Retina (tissue), 1 donor: ENCODE measurements at regions not wholly inside any gene's neighbourhood (a gene's known extent, or its start where the extent isn't known, plus 50 kb on each side); places are given as distances from the start of the nearest gene placed in this dataset.
A peak's percentile ranks its signal among the peaks of the same experiment; 100 is the strongest.

Experiments used
- DNase-seq: peaks from one replicate; pipeline ENCODE4 v3.0.0-alpha.2; 2016

DNA sequence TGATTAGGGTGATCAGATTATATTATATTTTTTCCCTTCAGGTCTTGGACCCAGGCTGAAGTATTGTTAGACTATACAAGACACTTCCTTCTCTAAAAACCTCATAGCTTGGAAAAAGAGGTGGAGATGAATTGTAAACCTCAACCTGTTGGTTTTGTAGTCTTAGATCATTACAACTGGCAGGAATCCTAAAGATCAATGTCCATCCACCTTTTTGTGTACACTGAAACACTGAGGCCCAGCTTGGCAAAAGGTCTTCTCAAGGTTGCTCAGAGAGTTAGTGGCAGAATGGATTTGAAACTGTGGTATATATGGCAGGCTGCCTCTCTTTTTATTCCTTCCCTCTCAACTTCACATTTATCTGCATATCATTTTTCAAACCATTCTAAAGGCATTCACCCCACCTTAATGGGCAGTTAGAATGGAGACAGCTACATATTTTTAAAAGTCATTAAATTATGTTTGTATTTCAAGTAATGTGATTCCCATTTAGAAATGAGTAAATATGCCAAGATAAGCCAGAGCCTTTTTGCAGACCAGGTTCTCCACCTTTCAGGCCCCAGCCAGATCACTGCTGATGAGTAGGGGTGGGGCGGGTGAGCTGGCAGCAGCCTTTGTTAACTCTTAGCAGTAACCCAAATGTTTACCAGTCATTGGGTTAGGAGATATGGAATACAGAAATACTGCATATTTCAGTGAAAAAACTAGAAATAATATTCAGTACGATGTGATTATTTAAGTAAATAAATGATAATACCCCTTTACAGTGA lies 243.2 kb upstream of the F9 start:
- no peak for DNase-seq

DNA sequence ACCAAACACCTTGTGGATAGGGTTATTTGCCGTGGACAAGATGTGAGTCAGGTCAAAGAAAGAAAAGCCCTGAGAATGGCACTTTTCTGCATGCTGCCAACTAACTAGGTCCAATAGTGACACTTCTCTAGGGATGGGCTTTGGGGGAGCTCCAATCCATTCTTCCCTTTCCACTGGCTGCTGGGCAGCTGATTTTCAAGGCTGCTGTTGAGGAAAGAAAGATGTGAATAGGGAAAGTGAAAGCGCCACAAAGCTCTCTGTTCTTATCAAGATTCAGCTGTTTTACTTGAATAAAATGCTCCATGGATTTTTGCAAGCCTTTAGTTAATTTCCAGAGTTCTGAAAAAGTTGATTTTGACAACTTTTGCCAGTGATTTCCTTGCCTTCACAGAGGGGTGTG lies 244.2 kb upstream of the F9 start:
- no peak for DNase-seq

- no peak for DNase-seq
Measured at GRCh38 chrX:139267851-139268250, 262.7 kb upstream of the F9 start.

DNA sequence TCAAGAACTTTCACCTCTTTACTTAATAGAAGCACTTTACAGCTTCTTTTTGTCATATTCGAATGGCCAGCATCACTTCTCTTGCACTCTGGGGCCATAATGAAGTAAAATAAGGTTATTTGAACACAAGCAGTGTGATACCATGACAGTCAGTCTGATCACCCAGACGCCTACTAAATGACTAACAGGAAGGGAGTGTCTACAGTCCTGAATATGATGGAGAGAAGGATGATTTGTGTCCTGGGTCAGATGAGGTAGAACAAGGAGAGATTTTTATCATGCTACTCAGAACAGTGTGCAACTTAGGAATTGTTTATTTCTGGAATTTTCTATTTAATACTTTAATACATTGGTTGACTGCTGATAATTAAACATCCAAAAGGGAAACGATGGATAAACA lies 284.2 kb upstream of the F9 start:
- no peak for DNase-seq

DNA sequence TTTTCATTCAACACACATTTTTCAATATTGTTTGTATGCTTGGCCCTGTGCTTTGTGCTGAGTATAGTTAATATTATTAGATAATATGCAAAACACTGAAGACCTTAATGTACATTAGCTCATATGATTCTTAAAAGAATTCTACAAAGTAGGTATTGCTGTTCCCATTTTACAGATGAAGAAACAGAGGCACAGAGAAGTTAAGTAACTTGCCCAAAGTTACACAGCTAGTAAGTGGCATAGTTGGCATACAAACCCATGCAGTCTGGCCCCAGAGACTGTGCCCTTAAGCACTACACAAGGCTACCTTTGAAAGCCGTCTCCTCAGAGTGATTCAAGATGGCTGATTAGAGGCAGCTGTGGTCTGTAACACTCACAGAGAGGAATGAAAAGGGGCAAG lies 293.4 kb upstream of the F9 start:
- DNase-seq = no peak

- DNase-seq = no peak
Measured at GRCh38 chrX:139234898-139235297, 295.6 kb upstream of the F9 start.

- no peak for DNase-seq
Measured at GRCh38 chrX:139224953-139225665, 305.4 kb upstream of the F9 start.

- DNase-seq = no peak
Measured at GRCh38 chrX:139222511-139223200, 307.9 kb upstream of the F9 start.

GRCh38 chrX:139213241-139213709 lies 317.3 kb upstream of the F9 start:
- no peak for DNase-seq

DNA sequence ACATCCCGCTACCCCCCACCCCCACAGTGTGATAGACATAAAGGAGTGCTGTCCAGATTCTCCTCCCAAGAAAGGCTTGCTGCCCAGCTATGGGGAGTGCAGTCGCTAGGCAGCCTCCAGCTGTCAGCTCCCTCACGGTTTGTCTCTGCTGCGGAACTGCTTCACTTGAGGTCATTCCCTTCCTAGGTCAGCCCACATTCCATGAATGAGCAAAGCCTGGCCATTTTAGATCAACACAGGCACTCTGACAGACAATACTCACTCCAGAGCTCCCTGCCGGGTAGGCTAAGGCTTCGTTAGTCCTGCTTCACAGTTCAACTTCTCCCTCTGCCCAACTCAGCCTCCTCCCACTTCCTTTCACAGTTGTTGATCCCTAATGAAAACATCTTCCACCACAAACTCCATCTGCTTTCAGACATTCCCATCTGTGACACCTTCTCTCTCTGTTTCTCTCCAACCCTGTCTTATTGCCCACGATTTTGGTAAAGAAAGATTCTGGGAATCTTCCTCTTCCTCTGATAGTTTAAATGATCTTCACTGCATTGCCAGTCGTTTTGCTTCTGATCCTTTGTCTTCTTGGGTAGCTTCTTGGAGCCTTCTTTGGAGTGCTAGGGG lies 318.9 kb upstream of the F9 start:
- no peak for DNase-seq

DNA sequence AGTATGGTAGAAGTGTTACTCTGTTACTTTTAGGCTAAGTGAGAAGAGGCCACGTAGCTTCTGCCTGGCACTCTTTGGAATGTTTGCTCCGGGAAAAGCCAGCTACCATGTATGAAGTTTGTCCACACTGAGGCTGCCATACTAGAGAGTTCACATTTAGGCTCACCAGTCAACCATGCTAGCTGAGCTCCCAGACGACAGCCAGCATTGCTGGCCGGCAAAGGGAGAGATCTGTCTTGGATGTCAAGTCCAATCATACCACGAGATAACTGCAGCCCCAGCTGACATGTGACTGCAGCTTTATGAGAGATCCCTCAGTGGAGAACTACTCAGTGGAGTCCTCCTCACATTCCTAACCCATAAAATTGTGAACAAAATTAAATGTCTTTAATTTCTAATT lies 321.2 kb upstream of the F9 start:
- DNase-seq = no peak

- DNase-seq = no peak
Measured at GRCh38 chrX:139207655-139208054, 322.9 kb upstream of the F9 start.

DNA sequence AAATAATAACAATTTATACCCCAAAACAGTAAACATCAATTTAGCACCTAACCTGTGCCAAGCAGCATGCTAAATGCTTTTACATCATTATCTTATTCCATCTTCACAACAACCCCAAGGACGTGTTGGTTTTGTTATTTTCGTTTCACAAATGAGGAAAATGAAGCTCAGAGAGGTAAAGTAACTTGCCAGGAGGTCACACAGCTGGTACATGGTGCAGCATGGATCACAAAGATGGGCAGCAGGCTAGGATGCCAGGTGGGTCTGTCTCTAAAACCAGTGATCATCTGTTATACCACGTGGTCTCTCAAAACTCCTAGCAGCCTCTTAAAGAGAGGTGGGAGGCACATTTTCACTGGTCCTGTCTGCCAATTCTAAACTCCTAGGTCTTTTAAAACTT lies 323.6 kb upstream of the F9 start:
- no peak for DNase-seq

DNA sequence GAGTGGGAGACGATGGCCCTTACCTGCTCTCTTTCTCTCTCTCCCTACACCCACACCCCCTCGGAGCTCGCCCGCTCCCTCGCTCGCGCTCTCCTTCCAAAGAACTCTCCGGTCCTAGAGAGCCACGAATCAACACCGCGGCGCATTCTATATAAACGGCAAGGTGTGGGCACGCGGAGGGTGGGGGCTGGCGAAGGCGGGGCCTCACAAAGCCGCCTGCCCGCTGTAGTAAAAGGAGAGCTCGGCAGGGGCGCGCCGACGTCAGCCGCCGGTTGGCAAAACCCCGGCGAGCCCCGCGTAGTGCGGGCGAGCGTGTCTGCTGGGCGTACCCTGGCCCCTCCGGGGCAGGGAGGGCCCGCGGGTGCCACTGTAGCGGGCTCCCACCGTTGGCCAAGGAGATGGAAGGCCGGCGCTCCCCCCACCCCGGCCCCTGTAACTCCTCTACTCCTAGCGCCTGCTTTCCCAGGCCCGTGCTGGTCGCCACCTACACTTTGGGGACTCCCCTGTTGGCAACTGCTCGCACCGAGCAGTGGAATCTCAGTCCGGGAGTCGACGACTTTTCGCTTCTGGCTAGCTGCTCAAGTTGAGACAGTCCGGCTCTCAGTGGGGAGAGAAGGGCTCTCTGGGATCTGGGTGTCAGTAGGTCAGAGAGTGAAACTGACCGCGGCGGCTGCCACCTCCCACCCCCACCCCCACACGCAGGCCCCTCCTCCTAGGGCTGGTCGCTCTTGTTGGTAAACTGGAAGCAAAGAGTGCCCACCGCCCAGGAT lies 325.5 kb upstream of the F9 start:
- DNase-seq = peak; percentile 82

- peak; percentile 75 for DNase-seq
Measured at GRCh38 chrX:139204571-139204897, 326.0 kb upstream of the F9 start.

DNA sequence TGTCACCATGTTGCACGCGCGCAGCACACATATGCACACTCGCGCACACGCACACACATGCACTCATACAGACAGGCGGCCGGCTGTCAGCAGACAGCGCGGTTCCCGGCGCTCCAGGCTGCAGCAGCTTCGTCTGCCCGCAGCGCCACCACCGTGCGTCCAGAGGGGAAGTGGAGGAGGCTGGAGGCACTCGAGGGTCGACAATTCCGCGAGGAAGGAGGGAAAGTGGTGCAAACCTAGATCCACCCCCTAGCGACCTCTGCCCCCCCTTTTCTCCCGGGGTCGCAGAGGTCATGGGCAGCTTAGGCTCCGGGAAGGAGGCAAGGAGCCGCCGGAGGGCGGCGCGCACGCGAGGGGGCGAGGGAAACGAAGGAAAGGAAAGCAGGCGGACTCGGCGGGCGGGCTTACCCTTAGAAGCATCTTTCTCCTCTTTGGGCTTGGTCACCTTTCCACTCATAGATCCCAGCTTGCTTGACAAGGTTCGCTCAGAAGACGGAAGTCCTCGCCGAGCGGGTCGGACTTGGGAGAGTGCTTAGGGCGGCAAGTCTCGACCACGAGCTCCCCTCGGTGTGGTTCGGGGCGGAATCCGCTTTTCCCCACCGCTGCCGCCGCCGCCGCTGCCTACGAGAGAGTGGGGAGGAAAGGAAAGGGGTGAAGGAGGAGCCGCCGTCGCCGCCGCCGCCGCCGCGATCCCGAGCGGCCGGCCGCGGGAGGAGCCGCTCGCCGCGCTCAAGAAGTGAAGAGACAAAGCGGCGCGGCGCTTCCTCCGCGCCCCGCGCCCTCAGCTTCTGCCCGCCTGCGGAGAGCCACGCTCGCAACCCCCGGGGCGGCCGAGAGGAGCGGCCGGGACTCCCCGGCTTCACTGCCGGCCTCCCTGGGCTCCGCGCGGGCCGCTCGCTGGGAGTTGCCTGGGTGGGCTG lies 326.6 kb upstream of the F9 start:
- DNase-seq = peak; percentile 79

- peak; percentile 74 for DNase-seq
Measured at GRCh38 chrX:139202742-139203420, 327.7 kb upstream of the F9 start.

GRCh38 chrX:139201924-139202323 lies 328.6 kb upstream of the F9 start:
- DNase-seq = no peak

GRCh38 chrX:139200793-139201192 lies 329.7 kb upstream of the F9 start:
- DNase-seq = no peak

DNA sequence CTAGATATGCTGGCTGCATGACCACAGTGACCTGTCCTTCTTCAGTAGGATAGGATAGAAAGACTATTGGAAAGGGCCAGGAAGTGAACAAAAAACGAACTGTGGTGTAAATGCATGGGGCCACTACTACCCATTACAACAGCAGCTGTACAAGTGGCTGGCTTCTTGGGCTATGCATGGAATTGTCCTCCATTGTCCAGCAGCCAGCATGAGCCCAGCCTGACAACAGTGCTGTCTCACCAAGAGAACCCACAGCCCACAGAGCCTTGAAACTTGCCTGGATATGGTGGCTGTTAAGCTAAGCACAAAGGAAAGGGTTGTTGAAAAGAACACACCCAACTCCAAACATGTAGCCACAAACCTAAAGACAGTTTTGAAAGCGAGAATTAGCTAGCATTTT lies 330.2 kb upstream of the F9 start:
- no peak for DNase-seq

DNA sequence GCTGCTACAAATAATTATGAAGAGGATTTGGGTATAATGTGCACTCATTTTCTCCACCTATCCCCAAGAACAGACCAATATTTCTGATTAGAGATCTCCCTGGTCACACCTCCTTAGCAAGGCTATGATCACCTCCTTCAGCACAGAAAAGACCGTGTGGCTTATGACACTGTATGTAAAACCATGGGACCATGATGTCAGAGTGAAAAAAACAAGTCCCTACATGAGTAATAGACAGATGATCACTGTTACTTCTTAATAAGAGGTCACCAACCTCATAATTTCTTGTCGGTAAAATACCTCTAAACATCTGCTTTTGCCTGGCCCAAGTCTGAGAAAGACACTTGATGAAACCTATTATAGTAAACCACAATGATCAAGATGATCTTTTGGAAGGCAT lies 330.6 kb upstream of the F9 start:
- no peak for DNase-seq
